ENCODE measurements at regions not wholly inside any gene's neighbourhood (a gene's known extent, or its start where the extent isn't known, plus 50 kb on each side); places are given as distances from the start of the nearest gene placed in this dataset.

- no peak overlapping the region for H3K4me3 ChIP-seq (ENCODE audit: low read depth, low read length)
- no peak for DNase-seq (ENCODE audit: low read depth, low spot score)
- TF ChIP-seq, protein P1, sequence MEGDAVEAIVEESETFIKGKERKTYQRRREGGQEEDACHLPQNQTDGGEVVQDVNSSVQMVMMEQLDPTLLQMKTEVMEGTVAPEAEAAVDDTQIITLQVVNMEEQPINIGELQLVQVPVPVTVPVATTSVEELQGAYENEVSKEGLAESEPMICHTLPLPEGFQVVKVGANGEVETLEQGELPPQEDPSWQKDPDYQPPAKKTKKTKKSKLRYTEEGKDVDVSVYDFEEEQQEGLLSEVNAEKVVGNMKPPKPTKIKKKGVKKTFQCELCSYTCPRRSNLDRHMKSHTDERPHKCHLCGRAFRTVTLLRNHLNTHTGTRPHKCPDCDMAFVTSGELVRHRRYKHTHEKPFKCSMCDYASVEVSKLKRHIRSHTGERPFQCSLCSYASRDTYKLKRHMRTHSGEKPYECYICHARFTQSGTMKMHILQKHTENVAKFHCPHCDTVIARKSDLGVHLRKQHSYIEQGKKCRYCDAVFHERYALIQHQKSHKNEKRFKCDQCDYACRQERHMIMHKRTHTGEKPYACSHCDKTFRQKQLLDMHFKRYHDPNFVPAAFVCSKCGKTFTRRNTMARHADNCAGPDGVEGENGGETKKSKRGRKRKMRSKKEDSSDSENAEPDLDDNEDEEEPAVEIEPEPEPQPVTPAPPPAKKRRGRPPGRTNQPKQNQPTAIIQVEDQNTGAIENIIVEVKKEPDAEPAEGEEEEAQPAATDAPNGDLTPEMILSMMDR (IDR thresholded peaks at IDR 0.05; ENCODE audit: insufficient read depth, low read length, missing control alignments) = no peak
- ChIA-PET POLR2A (no interaction called here), CTCF (no interaction called here)
These were observed 380.0 kb downstream of the LRFN5 start for GRCh38 chr14:41986700-41987099.

- TF ChIP-seq, protein P1 (IDR thresholded peaks at IDR 0.05; ENCODE audit: insufficient read depth, low read length, missing control alignments) = no peak
- ChIA-PET POLR2A (no interaction called here), CTCF (no interaction called here)
- no peak for DNase-seq (ENCODE audit: low read depth, low spot score)
- H3K4me3 ChIP-seq (ENCODE audit: low read depth, low read length) = no peak overlapping the region
These were observed 379.5 kb downstream of the LRFN5 start for GRCh38 chr14:41986083-41986645.

DNA sequence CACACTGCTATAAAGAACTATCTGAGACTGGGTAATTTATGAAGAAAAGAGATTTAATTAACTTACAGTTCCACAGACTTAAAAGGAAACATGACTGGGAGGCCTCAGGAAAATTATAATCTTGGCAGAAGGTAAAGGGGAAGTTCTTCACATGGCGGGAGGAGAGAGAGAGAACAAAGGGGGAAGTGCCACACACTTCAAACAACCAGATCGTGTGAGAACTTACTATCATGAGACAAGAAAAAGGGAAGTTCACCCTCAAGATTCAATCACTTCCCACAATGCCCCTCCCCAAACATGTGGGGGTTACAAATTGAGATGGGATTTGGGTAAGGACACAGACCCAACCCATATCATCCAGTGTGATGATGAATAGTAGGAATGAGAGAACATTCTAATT is 366.5 kb downstream of the LRFN5 start:
- TF ChIP-seq, protein P1 (IDR thresholded peaks at IDR 0.05; ENCODE audit: insufficient read depth, low read length, missing control alignments) = no peak
- POLR2A ChIA-PET = no interaction called here
- no peak for DNase-seq (ENCODE audit: low read depth, low spot score)
- CTCF ChIA-PET = no interaction called here
- no peak overlapping the region for H3K4me3 ChIP-seq (ENCODE audit: low read depth, low read length)

DNA sequence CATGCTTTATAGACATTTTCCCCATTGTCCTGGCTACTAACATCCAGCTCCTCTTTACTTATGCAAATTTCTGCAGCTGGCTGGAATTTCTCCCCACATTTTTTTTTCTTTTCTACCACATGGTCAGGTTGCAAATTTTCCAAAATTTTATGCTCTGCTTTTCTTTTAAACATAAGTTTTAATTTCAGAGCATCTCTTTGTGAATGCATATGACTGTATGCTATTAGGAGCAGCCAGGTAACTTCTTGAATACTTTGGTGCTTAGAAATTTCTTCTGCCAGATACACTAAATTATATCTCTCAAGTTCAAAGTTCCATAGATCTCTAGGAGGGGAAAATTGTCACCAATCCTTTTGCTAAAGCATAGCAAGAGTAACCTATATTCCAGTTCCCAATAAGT is 365.9 kb downstream of the LRFN5 start:
- ChIA-PET POLR2A (no interaction called here), CTCF (no interaction called here)
- DNase-seq (ENCODE audit: low read depth, low spot score) = no peak
- H3K4me3 ChIP-seq (ENCODE audit: low read depth, low read length) = no peak overlapping the region
- TF ChIP-seq, protein P1 (IDR thresholded peaks at IDR 0.05; ENCODE audit: insufficient read depth, low read length, missing control alignments) = no peak

DNA sequence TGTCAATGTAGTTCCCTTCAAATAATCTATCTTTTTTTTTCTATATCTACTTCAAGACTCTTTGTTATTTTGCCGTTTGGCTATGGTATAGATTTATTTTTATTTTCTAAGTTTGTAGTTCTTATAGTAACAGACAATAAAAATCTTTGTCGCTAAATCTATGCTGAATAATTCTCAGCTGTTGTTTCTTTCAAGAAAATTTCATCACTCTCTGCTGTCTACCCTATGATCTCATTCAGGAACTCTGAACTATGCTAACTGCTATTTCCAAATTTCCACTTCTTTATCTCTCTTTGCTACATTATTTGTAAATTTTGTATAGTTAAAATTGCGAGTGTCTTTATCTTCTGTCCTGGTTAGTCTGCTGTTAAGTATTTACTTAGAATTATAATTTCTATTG is 353.6 kb downstream of the LRFN5 start:
- ChIA-PET POLR2A (no interaction called here), CTCF (no interaction called here)
- no peak overlapping the region for H3K4me3 ChIP-seq (ENCODE audit: low read depth, low read length)
- TF ChIP-seq, protein P1 (IDR thresholded peaks at IDR 0.05; ENCODE audit: insufficient read depth, low read length, missing control alignments) = no peak
- no peak for DNase-seq (ENCODE audit: low read depth, low spot score)

DNA sequence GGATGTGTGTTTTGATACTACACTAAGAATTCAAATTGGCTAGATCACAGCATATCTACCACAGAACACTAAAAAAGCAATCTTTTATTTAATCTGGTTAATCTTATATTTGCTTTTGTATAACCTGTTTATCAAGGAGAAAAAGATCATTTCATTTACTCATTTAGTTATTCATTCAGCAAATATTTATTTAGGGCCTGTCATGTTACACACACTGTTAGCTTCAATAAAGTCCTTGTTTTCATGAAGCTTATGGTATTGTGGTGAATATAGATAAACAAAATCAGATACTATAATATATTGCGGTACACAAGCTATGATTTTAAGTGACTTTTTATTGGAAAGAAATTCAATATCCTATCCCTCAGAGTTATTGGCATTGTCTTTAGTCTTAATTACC is 350.8 kb downstream of the LRFN5 start:
- H3K4me3 ChIP-seq (ENCODE audit: low read depth, low read length) = no peak overlapping the region
- TF ChIP-seq, protein P1 (IDR thresholded peaks at IDR 0.05; ENCODE audit: insufficient read depth, low read length, missing control alignments) = no peak

More for the DNA sequence above, 350.8 kb downstream of the LRFN5 start:
- no peak for DNase-seq (ENCODE audit: low read depth, low spot score)
- ChIA-PET CTCF (no interaction called here), POLR2A (no interaction called here)
